ENCODE measurements at regions not wholly inside any gene's neighbourhood (a gene's known extent, or its start where the extent isn't known, plus 50 kb on each side); places are given as distances from the start of the nearest gene placed in this dataset.

GRCh38 chr10:29142516-29143314 lies 146.2 kb upstream of the LYZL1 start:
- ChIA-PET SMC1A (ENCODE audit: uncharacterized antibody, unreplicated experiment) (no interaction called here), POLR2A (no interaction called here), RAD21 (ENCODE audit: unreplicated experiment) (no interaction called here), CTCF (no interaction called here)
- intact Hi-C loops (cut with micrococcal nuclease; ENCODE audit: unreplicated experiment) = no loop called here
- H4K20me1 ChIP-seq (ENCODE audit: control insufficient read depth, insufficient read depth) = no peaks in the 10 kb centered on the region
- H3K27ac ChIP-seq (ENCODE audit: control insufficient read depth, insufficient read depth) = no peak overlapping the region
- H3K9me3 ChIP-seq (replicated peaks; ENCODE audit: control insufficient read depth, insufficient read depth, low read length) = no peaks in the 10 kb centered on the region
- FAIRE-seq (no peak), ATAC-seq (no peak), DNase-seq (ENCODE audit: low read depth, low spot score) (no peak)
- no peak overlapping the region for H3K9ac ChIP-seq (ENCODE audit: control insufficient read depth, insufficient read depth, low read length)
- WGBS (ENCODE audit: insufficient coverage, insufficient replicate concordance, low lambda C conversion rate, missing lambda C conversion rate) = 43% methylated on average over 29 of the region's 29 CpGs
- no TSS peak for BruUV-seq (replicated peaks)
- H3K4me2 ChIP-seq (ENCODE audit: control insufficient read depth, insufficient read depth) = no peak overlapping the region
- H3K4me1 ChIP-seq (ENCODE audit: control insufficient read depth, insufficient read depth, low read length) = no peaks in the 10 kb centered on the region
- no peaks in the 10 kb centered on the region for H3K79me2 ChIP-seq (ENCODE audit: control insufficient read depth, insufficient read depth, low read length)
- H2AFZ ChIP-seq (ENCODE audit: control insufficient read depth, low read depth, low read length) = no peak overlapping the region
- TF ChIP-seq TCF7 (IDR thresholded peaks at IDR 0.05; ENCODE audit: borderline replicate concordance) = no peak
- no peak for TF ChIP-seq RAD21 (IDR thresholded peaks at IDR 0.05; ENCODE audit: insufficient read depth, low read depth, low read length)
- no peak for TF ChIP-seq ESRRA (IDR thresholded peaks at IDR 0.05; ENCODE audit: low read length)
- no peak for TF ChIP-seq SMARCA5 (IDR thresholded peaks at IDR 0.05)
- no peak for TF ChIP-seq POLR2AphosphoS5 (IDR thresholded peaks at IDR 0.05; ENCODE audit: low read length)
- no peak overlapping the region for H3K4me3 ChIP-seq
- in situ Hi-C loops (cut with MboI) = no loop called here
- no peaks in the 10 kb centered on the region; a peak in 1 of 4 replicates for H3K27me3 ChIP-seq (replicated peaks in 1 of 2; ENCODE audit: control insufficient read depth in 2 of 2, insufficient read depth in 2 of 2, low read length in 1 of 2)
- H3K36me3 ChIP-seq (ENCODE audit: control insufficient read depth in 2 of 2, insufficient read depth in 2 of 2, low read length in 1 of 2) = no peaks in the 10 kb centered on the region

DNA sequence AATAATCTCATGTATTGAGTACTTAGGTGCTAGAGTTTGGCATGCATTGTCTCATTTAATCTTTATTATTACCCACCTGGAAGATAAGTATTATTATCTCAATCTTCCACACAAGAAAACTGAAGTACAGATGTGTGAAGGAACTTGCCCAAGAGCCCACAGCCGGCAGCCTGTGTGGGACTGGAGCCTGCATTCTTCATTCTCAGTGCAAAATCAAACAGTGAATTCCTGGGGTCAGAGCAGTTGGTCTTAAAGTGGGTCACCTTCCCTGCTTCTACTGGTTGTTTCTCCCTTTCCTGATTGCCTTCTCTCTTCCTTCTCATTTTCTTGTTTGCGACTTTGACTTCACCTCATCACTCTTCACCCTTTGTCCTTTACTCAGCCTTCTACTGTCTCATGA lies 144.7 kb upstream of the LYZL1 start:
- Histone ChIP-seq H2AFZ (ENCODE audit: control insufficient read depth, low read depth, low read length) (no peak overlapping the region), H4K20me1 (ENCODE audit: control insufficient read depth, insufficient read depth) (no peaks in the 10 kb centered on the region), H3K27ac (ENCODE audit: control insufficient read depth, insufficient read depth) (no peak overlapping the region), H3K36me3 (ENCODE audit: control insufficient read depth in 2 of 2, insufficient read depth in 2 of 2, low read length in 1 of 2) (no peaks in the 10 kb centered on the region), H3K9ac (ENCODE audit: control insufficient read depth, insufficient read depth, low read length) (no peak overlapping the region), H3K9me3 (replicated peaks; ENCODE audit: control insufficient read depth, insufficient read depth, low read length) (no peaks in the 10 kb centered on the region), H3K27me3 (replicated peaks in 1 of 2; ENCODE audit: control insufficient read depth in 2 of 2, insufficient read depth in 2 of 2, low read length in 1 of 2) (no peaks in the 10 kb centered on the region; a peak in 1 of 4 replicates), H3K4me3 (no peak overlapping the region), H3K79me2 (ENCODE audit: control insufficient read depth, insufficient read depth, low read length) (no peaks in the 10 kb centered on the region), H3K4me1 (ENCODE audit: control insufficient read depth, insufficient read depth, low read length) (no peaks in the 10 kb centered on the region), H3K4me2 (ENCODE audit: control insufficient read depth, insufficient read depth) (no peak overlapping the region)
- ChIA-PET RAD21 (ENCODE audit: unreplicated experiment) (no interaction called here), POLR2A (no interaction called here), CTCF (no interaction called here), SMC1A (ENCODE audit: uncharacterized antibody, unreplicated experiment) (interaction anchor here (0.7 kb wide), 1 partner anchor 28 kb away, joined by 3 read pairs; no protein-coding TSS in a partner anchor)
- ATAC-seq (no peak), DNase-seq (ENCODE audit: low read depth, low spot score) (no peak), FAIRE-seq (no peak)
- BruUV-seq (replicated peaks) = no TSS peak
- in situ Hi-C loops (cut with MboI) = no loop called here
- WGBS (ENCODE audit: insufficient coverage, insufficient replicate concordance, low lambda C conversion rate, missing lambda C conversion rate) = 64% methylated on average over 2 of the region's 2 CpGs
- intact Hi-C loops (cut with micrococcal nuclease; ENCODE audit: unreplicated experiment) = no loop called here
- TF ChIP-seq SMC3 (IDR thresholded peaks at IDR 0.05; ENCODE audit: borderline replicate concordance, low read length) (no peak), JUND (IDR thresholded peaks at IDR 0.05; ENCODE audit: low read depth, low read length) (no peak), NR2C1 (IDR thresholded peaks at IDR 0.05) (no peak), BMI1 (IDR thresholded peaks at IDR 0.05; ENCODE audit: borderline replicate concordance) (no peak), BHLHE40 (IDR thresholded peaks at IDR 0.05; ENCODE audit: borderline replicate concordance in 1 of 2, low read depth in 2 of 2, low read length in 1 of 2) (no peak), USF1 (IDR thresholded peaks at IDR 0.05; ENCODE audit: borderline replicate concordance, extremely low read length, insufficient read depth, low read depth, low read length) (no peak), BCL11A (IDR thresholded peaks at IDR 0.05; ENCODE audit: low read depth, low read length) (no peak)
- TF ChIP-seq, protein P1, sequence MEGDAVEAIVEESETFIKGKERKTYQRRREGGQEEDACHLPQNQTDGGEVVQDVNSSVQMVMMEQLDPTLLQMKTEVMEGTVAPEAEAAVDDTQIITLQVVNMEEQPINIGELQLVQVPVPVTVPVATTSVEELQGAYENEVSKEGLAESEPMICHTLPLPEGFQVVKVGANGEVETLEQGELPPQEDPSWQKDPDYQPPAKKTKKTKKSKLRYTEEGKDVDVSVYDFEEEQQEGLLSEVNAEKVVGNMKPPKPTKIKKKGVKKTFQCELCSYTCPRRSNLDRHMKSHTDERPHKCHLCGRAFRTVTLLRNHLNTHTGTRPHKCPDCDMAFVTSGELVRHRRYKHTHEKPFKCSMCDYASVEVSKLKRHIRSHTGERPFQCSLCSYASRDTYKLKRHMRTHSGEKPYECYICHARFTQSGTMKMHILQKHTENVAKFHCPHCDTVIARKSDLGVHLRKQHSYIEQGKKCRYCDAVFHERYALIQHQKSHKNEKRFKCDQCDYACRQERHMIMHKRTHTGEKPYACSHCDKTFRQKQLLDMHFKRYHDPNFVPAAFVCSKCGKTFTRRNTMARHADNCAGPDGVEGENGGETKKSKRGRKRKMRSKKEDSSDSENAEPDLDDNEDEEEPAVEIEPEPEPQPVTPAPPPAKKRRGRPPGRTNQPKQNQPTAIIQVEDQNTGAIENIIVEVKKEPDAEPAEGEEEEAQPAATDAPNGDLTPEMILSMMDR (IDR thresholded peaks at IDR 0.05 in 2 of 3, conservative IDR thresholded peaks at IDR 0.05 in 1 of 3; ENCODE audit: control insufficient read depth in 2 of 3, extremely low read depth in 1 of 3, insufficient read depth in 1 of 3, low read depth in 3 of 3, low read length in 3 of 3) = no peak
- TF ChIP-seq, protein P2, sequence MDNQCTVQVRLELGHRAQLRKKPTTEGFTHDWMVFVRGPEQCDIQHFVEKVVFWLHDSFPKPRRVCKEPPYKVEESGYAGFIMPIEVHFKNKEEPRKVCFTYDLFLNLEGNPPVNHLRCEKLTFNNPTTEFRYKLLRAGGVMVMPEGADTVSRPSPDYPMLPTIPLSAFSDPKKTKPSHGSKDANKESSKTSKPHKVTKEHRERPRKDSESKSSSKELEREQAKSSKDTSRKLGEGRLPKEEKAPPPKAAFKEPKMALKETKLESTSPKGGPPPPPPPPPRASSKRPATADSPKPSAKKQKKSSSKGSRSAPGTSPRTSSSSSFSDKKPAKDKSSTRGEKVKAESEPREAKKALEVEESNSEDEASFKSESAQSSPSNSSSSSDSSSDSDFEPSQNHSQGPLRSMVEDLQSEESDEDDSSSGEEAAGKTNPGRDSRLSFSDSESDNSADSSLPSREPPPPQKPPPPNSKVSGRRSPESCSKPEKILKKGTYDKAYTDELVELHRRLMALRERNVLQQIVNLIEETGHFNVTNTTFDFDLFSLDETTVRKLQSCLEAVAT (IDR thresholded peaks at IDR 0.05) = no peak

Measured in GM12878 (cell line).